Hepatocyte (in vitro differentiated cells): ENCODE measurements at regions not wholly inside any gene's neighbourhood (a gene's known extent, or its start where the extent isn't known, plus 50 kb on each side); places are given as distances from the start of the nearest gene placed in this dataset.

Source experiments
- DNase-seq: peaks from one replicate; pipeline ENCODE4 v3.0.0-alpha.2; 2016; ENCODE audit warnings: low spot score
- H2AFZ ChIP-seq: fragments of 200-600 bp; sonication (generic); 2 replicates; pipeline ENCODE4 v1.6.0; 2016; ENCODE audit warnings: antibody characterized with exemption, mild to moderate bottlenecking
- H3K27ac ChIP-seq: fragments of 200-600 bp; sonication (generic); 2 replicates; pipeline ENCODE4 v1.5.1; 2016; ENCODE audit warnings: mild to moderate bottlenecking
- H3K27me3 ChIP-seq: fragments of 200-600 bp; sonication (generic); 2 replicates; pipeline ENCODE4 v1.6.1; 2016
- H3K36me3 ChIP-seq: fragments of 200-600 bp; sonication (generic); replicated peaks from 2 replicates; pipeline ENCODE4 v1.5.1; 2016; ENCODE audit warnings: low read depth; ENCODE audit not compliant: insufficient read depth
- H3K4me1 ChIP-seq: fragments of 200-600 bp; sonication (generic); 2 replicates; pipeline ENCODE4 v1.5.1; 2016; ENCODE audit warnings: mild to moderate bottlenecking, moderate library complexity; ENCODE audit not compliant: insufficient read depth
- H3K4me2 ChIP-seq: fragments of 200-600 bp; sonication (generic); 2 replicates; pipeline ENCODE4 v1.6.0; 2016
- H3K4me3 ChIP-seq: fragments of 200-600 bp; sonication (generic); 2 replicates; pipeline ENCODE4 v1.5.1; 2016; ENCODE audit warnings: mild to moderate bottlenecking
- H3K79me2 ChIP-seq: fragments of 200-600 bp; sonication (generic); 2 replicates; pipeline ENCODE4 v1.6.0; 2017; ENCODE audit warnings: mild to moderate bottlenecking
- H3K9me2 ChIP-seq: fragments of 200-600 bp; sonication (generic); replicated peaks from 2 replicates; pipeline ENCODE4 v1.6.0; 2017; ENCODE audit warnings: mild to moderate bottlenecking; ENCODE audit not compliant: insufficient read depth
- H3K9me3 ChIP-seq: fragments of 200-600 bp; sonication (generic); 2 replicates; pipeline ENCODE4 v1.5.1; 2016; ENCODE audit warnings: low read depth, mild to moderate bottlenecking
- H4K20me1 ChIP-seq: fragments of 200-600 bp; sonication (generic); 2 replicates; pipeline ENCODE4 v1.6.0; 2016; ENCODE audit warnings: mild to moderate bottlenecking; ENCODE audit not compliant: insufficient read depth, poor library complexity, severe bottlenecking
- EZH2 ChIP-seq: fragments of 200-600 bp; sonication (generic); IDR thresholded peaks from 2 replicates; pipeline ENCODE4 v1.6.1; 2016; ENCODE audit warnings: antibody characterized with exemption, mild to moderate bottlenecking, borderline replicate concordance
- EZH2phosphoT487 ChIP-seq: fragments of 200-600 bp; sonication (generic); IDR thresholded peaks from one replicate; pipeline ENCODE4 v1.6.1; 2018; ENCODE audit warnings: antibody characterized with exemption, mild to moderate bottlenecking, low read depth, moderate library complexity; ENCODE audit not compliant: unreplicated experiment, severe bottlenecking
- WGBS: methylation state at CpG from one replicate; pipeline ENCODE4 v1.1.6; 2016; ENCODE audit warnings: low lambda C conversion rate; ENCODE audit errors: missing lambda C conversion rate; 5-methylcytosine and 5-hydroxymethylcytosine counted together
- TF ChIP-seq, protein P1 (sequence below): fragments of 200-600 bp; sonication (generic); IDR thresholded peaks from 2 replicates; pipeline ENCODE4 v1.5.1; 2016; ENCODE audit warnings: antibody characterized with exemption, mild to moderate bottlenecking; ENCODE audit not compliant: poor library complexity

- DNase-seq: no peak
- TF ChIP-seq EZH2 (no peak), EZH2phosphoT487 (no peak)
- TF ChIP-seq, protein P1, sequence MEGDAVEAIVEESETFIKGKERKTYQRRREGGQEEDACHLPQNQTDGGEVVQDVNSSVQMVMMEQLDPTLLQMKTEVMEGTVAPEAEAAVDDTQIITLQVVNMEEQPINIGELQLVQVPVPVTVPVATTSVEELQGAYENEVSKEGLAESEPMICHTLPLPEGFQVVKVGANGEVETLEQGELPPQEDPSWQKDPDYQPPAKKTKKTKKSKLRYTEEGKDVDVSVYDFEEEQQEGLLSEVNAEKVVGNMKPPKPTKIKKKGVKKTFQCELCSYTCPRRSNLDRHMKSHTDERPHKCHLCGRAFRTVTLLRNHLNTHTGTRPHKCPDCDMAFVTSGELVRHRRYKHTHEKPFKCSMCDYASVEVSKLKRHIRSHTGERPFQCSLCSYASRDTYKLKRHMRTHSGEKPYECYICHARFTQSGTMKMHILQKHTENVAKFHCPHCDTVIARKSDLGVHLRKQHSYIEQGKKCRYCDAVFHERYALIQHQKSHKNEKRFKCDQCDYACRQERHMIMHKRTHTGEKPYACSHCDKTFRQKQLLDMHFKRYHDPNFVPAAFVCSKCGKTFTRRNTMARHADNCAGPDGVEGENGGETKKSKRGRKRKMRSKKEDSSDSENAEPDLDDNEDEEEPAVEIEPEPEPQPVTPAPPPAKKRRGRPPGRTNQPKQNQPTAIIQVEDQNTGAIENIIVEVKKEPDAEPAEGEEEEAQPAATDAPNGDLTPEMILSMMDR: no peak
- H2AFZ ChIP-seq: no peak overlapping the region
- H3K4me3 ChIP-seq: no peak overlapping the region
- no peaks in the 10 kb centered on the region for H3K79me2 ChIP-seq
- WGBS: 63% methylated on average over 4 of the region's 4 CpGs
- H3K4me1 ChIP-seq: no peaks in the 10 kb centered on the region
- no peaks in the 10 kb centered on the region for H4K20me1 ChIP-seq
- H3K9me3 ChIP-seq: no peaks in the 10 kb centered on the region
- H3K9me2 ChIP-seq: no peaks in the 10 kb centered on the region
- H3K4me2 ChIP-seq: no peak overlapping the region
- H3K27ac ChIP-seq: no peak overlapping the region
- no peaks in the 10 kb centered on the region for H3K27me3 ChIP-seq
- H3K36me3 ChIP-seq: no peaks in the 10 kb centered on the region
These were observed 110.6 kb upstream of the GLI3 start for GRCh38 chr7:42347616-42348015.

- no peaks in the 10 kb centered on the region for H4K20me1 ChIP-seq
- no peak overlapping the region for H3K27ac ChIP-seq
- H2AFZ ChIP-seq: no peak overlapping the region
- TF ChIP-seq EZH2phosphoT487 (no peak), EZH2 (no peak)
- TF ChIP-seq, protein P1: no peak
- WGBS: 81% methylated on average over 1 of the region's 1 CpG
- H3K4me1 ChIP-seq: no peaks in the 10 kb centered on the region
- H3K79me2 ChIP-seq: no peaks in the 10 kb centered on the region
- H3K4me2 ChIP-seq: no peak overlapping the region
- H3K9me2 ChIP-seq: no peaks in the 10 kb centered on the region
- H3K4me3 ChIP-seq: no peak overlapping the region
- no peaks in the 10 kb centered on the region for H3K27me3 ChIP-seq
- H3K9me3 ChIP-seq: no peaks in the 10 kb centered on the region
- no peaks in the 10 kb centered on the region for H3K36me3 ChIP-seq
- DNase-seq: no peak
These were observed 108.7 kb upstream of the GLI3 start for GRCh38 chr7:42345478-42346299.

GRCh38 chr7:42344198-42344755, 107.3 kb upstream of the GLI3 start:
- Histone ChIP-seq H4K20me1 (no peaks in the 10 kb centered on the region), H3K9me2 (no peaks in the 10 kb centered on the region), H3K9me3 (no peaks in the 10 kb centered on the region), H3K27me3 (no peaks in the 10 kb centered on the region), H3K4me2 (no peak overlapping the region), H3K4me3 (no peak overlapping the region), H2AFZ (no peak overlapping the region), H3K79me2 (no peaks in the 10 kb centered on the region), H3K27ac (no peak overlapping the region), H3K36me3 (no peaks in the 10 kb centered on the region), H3K4me1 (no peaks in the 10 kb centered on the region)
- TF ChIP-seq EZH2: no peak
- TF ChIP-seq, protein P1: no peak
- WGBS: 82% methylated on average over 3 of the region's 3 CpGs
- no peak for DNase-seq
